GM19023 (cell line): ENCODE measurements at regions not wholly inside any gene's neighbourhood (a gene's known extent, or its start where the extent isn't known, plus 50 kb on each side); places are given as distances from the start of the nearest gene placed in this dataset.

Experiments used
- ATAC-seq: cut with Tn5 transposase; IDR thresholded peaks from one replicate; pipeline ENCODE4 v1.9.1; 2021; ENCODE audit warnings: mild to moderate bottlenecking, moderate library complexity; ENCODE audit not compliant: unreplicated experiment

GRCh38 chr12:127194176-127194575 is 1072.8 kb upstream of the TMEM132C start:
- no peak for ATAC-seq

- ATAC-seq: no peak
Observed at GRCh38 chr12:127205781-127206555, 1061.0 kb upstream of the TMEM132C start.

- ATAC-seq: no peak
Observed at GRCh38 chr12:127209318-127209717, 1057.7 kb upstream of the TMEM132C start.

GRCh38 chr12:127214186-127214585 is 1052.8 kb upstream of the TMEM132C start:
- ATAC-seq: no peak

- ATAC-seq: no peak
Observed at GRCh38 chr12:127223011-127223410, 1044.0 kb upstream of the TMEM132C start.

GRCh38 chr12:127223731-127224130 is 1043.2 kb upstream of the TMEM132C start:
- no peak for ATAC-seq

- ATAC-seq: no peak
Observed at GRCh38 chr12:127230843-127231260, 1036.1 kb upstream of the TMEM132C start.

- no peak for ATAC-seq
Observed at GRCh38 chr12:127231371-127231770, 1035.6 kb upstream of the TMEM132C start.

- no peak for ATAC-seq
Observed at GRCh38 chr12:127233016-127233415, 1034.0 kb upstream of the TMEM132C start.

GRCh38 chr12:127235761-127236160 is 1031.2 kb upstream of the TMEM132C start:
- no peak for ATAC-seq

- ATAC-seq: no peak
Observed at GRCh38 chr12:127236491-127236890, 1030.5 kb upstream of the TMEM132C start.

- ATAC-seq: no peak
Observed at GRCh38 chr12:127237151-127237550, 1029.8 kb upstream of the TMEM132C start.

GRCh38 chr12:127238107-127238506 is 1028.9 kb upstream of the TMEM132C start:
- ATAC-seq: no peak

GRCh38 chr12:127239781-127240180 is 1027.2 kb upstream of the TMEM132C start:
- no peak for ATAC-seq

- no peak for ATAC-seq
Observed at GRCh38 chr12:127240249-127240929, 1026.6 kb upstream of the TMEM132C start.

GRCh38 chr12:127241072-127241817 is 1025.7 kb upstream of the TMEM132C start:
- no peak for ATAC-seq

GRCh38 chr12:127245009-127245408 is 1022.0 kb upstream of the TMEM132C start:
- ATAC-seq: no peak

GRCh38 chr12:127245437-127245836 is 1021.5 kb upstream of the TMEM132C start:
- no peak for ATAC-seq

- ATAC-seq: no peak
Observed at GRCh38 chr12:127247937-127248336, 1019.0 kb upstream of the TMEM132C start.

- ATAC-seq: no peak
Observed at GRCh38 chr12:127249428-127249827, 1017.5 kb upstream of the TMEM132C start.

GRCh38 chr12:127253797-127254327 is 1013.1 kb upstream of the TMEM132C start:
- no peak for ATAC-seq
